WERI-Rb-1 (cell line): ENCODE measurements at regions not wholly inside any gene's neighbourhood (a gene's known extent, or its start where the extent isn't known, plus 50 kb on each side); places are given as distances from the start of the nearest gene placed in this dataset.

Source experiments
- DNase-seq: peaks from one replicate; pipeline ENCODE4 v3.0.0-alpha.2; 2020
- H3K27ac ChIP-seq: fragments of 250-450 bp; sonication (Bioruptor Pico); 2 replicates; pipeline ENCODE4 v1.5.1; 2020; ENCODE audit warnings: mild to moderate bottlenecking, moderate library complexity
- H3K27me3 ChIP-seq: fragments of 250-450 bp; sonication (Bioruptor Pico); 2 replicates; pipeline ENCODE4 v1.5.1; 2021; ENCODE audit warnings: mild to moderate bottlenecking, low read depth, moderate library complexity; ENCODE audit not compliant: insufficient read depth, severe bottlenecking
- H3K36me3 ChIP-seq: fragments of 250-450 bp; sonication (Bioruptor Pico); 2 replicates; pipeline ENCODE4 v1.5.1; 2020; ENCODE audit warnings: mild to moderate bottlenecking, moderate library complexity
- H3K4me3 ChIP-seq: 2 replicates; pipeline ENCODE4 v1.5.1; 2011; ENCODE audit warnings: low read depth, mild to moderate bottlenecking, control low read depth, low read length
- H3K9me3 ChIP-seq: fragments of 250-450 bp; sonication (Bioruptor Pico); 2 replicates; pipeline ENCODE4 v1.5.1; 2021; ENCODE audit warnings: mild to moderate bottlenecking, moderate library complexity; ENCODE audit not compliant: severe bottlenecking
- CTCF ChIP-seq: IDR thresholded peaks from 2 replicates; pipeline ENCODE4 v1.5.1; 2011; ENCODE audit warnings: low read depth, mild to moderate bottlenecking, control low read depth, inconsistent platforms, low read length

GRCh38 chr5:17763301-17763700, 129.0 kb downstream of the TAF11L14 start:
- DNase-seq: no peak
- Histone ChIP-seq H3K36me3 (no peaks in the 10 kb centered on the region), H3K9me3 (no peaks in the 10 kb centered on the region), H3K4me3 (no peak overlapping the region), H3K27me3 (no peaks in the 10 kb centered on the region), H3K27ac (no peak overlapping the region)
- no peak for TF ChIP-seq CTCF

- TF ChIP-seq CTCF: no peak
- no peak overlapping the region for H3K27ac ChIP-seq
- H3K4me3 ChIP-seq: no peak overlapping the region
- H3K36me3 ChIP-seq: no peaks in the 10 kb centered on the region
- no peaks in the 10 kb centered on the region for H3K27me3 ChIP-seq
- H3K9me3 ChIP-seq: no peaks in the 10 kb centered on the region
- DNase-seq: no peak
Observed at GRCh38 chr5:17766031-17766430, 131.8 kb downstream of the TAF11L14 start.

- H3K36me3 ChIP-seq: no peaks in the 10 kb centered on the region
- H3K27ac ChIP-seq: no peak overlapping the region
- TF ChIP-seq CTCF: no peak
- H3K27me3 ChIP-seq: no peaks in the 10 kb centered on the region
- DNase-seq: no peak
- no peaks in the 10 kb centered on the region for H3K9me3 ChIP-seq
- H3K4me3 ChIP-seq: no peak overlapping the region
Observed at GRCh38 chr5:17769277-17769676, 135.0 kb downstream of the TAF11L14 start.

- no peak for TF ChIP-seq CTCF
- no peak for DNase-seq
- no peaks in the 10 kb centered on the region for H3K9me3 ChIP-seq
Observed at GRCh38 chr5:17772232-17772631, 138.0 kb downstream of the TAF11L14 start.

GRCh38 chr5:17785774-17786173, 151.5 kb downstream of the TAF11L14 start:
- no peak for TF ChIP-seq CTCF
- H3K27ac ChIP-seq: no peak overlapping the region
- no peaks in the 10 kb centered on the region for H3K27me3 ChIP-seq
- DNase-seq: no peak
- no peaks in the 10 kb centered on the region for H3K36me3 ChIP-seq
- no peak overlapping the region for H3K4me3 ChIP-seq
- no peaks in the 10 kb centered on the region for H3K9me3 ChIP-seq

More at GRCh38 chr5:17772232-17772631, 138.0 kb downstream of the TAF11L14 start:
- no peak overlapping the region for H3K27ac ChIP-seq
- no peaks in the 10 kb centered on the region for H3K36me3 ChIP-seq
- H3K4me3 ChIP-seq: no peak overlapping the region
- H3K27me3 ChIP-seq: no peaks in the 10 kb centered on the region

GRCh38 chr5:17788351-17788750, 154.1 kb downstream of the TAF11L14 start:
- no peak for DNase-seq
- no peak overlapping the region for H3K27ac ChIP-seq
- no peaks in the 10 kb centered on the region for H3K36me3 ChIP-seq
- no peak for TF ChIP-seq CTCF
- no peaks in the 10 kb centered on the region for H3K9me3 ChIP-seq
- no peaks in the 10 kb centered on the region for H3K27me3 ChIP-seq
- H3K4me3 ChIP-seq: no peak overlapping the region
